CD4-positive, alpha-beta T cell treated with Interferon gamma for 1 hour (primary cell): ENCODE measurements at regions not wholly inside any gene's neighbourhood (a gene's known extent, or its start where the extent isn't known, plus 50 kb on each side); places are given as distances from the start of the nearest gene placed in this dataset.
"Not testable (repeated sequence)": the region's sequence is repeated elsewhere in the genome, so short reads cannot be mapped to it uniquely, and the experiment has no call there.

ENCODE experiments used
- DNase-seq: peaks from one replicate; pipeline ENCODE4 v3.0.0-alpha.2; 2020

- DNase-seq = no peak
These were observed 95.6 kb downstream of the RRAGB start for GRCh38 chrX:55813150-55813549.

- DNase-seq = no peak
These were observed 98.0 kb downstream of the RRAGB start for GRCh38 chrX:55815546-55815945.

- DNase-seq = no peak
These were observed 98.5 kb downstream of the RRAGB start for GRCh38 chrX:55816023-55816422.

GRCh38 chrX:55818673-55819375, 101.3 kb downstream of the RRAGB start:
- no peak for DNase-seq

DNA sequence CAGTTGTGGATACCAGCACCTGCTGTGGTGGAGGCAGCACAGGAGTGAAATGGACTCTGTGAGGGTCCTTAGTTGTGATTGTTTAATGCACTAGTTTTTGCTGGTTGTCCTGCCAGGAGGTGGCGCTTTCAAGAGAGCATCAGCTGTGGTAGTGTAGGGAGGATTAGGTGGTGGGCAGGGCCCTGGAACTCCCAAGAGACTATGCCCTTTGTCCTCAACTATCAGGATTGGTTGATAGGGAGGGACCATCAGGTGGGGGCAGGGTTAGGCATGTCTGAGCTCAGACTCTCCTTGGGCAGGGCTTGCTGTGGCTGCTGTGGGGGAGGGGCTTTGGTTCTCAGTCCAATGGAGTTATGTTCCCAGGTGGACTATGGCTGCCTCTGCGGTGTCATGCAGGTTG, 121.9 kb downstream of the RRAGB start:
- DNase-seq = no peak

DNA sequence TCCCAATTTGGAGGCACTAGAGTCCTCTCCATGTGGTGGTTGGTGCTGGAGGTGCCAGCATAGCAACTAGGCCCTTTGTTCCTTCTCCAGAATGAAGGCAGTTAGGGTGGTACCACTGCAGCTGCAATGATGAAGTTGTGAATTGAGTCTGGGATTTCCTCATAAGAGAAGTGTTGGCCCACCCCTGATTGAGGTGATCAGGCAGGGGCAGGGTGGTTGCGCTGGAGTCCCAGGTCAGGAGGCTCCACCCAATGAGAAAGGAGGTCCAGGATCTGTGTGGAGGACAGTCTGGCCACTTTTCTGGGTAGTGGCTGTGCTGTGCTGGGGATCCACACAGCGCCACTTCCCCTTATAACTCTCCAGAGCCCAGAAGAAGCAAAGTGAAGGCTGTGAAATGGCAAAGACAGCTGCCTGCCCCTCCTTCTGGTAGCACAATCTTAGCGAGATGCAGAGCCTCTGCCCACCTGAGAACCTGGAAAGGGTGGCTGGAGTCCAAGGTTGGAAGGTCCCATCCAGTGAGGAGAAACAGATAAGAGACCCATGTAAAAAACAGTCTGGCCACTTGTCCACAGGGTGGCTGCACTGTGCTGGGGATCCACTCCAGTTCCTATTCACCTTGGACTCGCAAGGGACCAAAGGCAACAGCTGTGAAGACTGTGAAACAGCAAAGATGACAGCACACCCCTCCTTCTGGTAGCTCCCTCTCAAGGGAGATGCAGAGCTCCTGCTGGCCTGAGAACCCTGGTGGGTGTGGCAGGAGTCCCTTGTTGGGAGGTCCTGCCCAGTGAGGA, 124.6 kb downstream of the RRAGB start:
- DNase-seq = no peak

- not testable (repeated sequence) for DNase-seq
These were observed 149.2 kb downstream of the RRAGB start for GRCh38 chrX:55866779-55867178.

DNA sequence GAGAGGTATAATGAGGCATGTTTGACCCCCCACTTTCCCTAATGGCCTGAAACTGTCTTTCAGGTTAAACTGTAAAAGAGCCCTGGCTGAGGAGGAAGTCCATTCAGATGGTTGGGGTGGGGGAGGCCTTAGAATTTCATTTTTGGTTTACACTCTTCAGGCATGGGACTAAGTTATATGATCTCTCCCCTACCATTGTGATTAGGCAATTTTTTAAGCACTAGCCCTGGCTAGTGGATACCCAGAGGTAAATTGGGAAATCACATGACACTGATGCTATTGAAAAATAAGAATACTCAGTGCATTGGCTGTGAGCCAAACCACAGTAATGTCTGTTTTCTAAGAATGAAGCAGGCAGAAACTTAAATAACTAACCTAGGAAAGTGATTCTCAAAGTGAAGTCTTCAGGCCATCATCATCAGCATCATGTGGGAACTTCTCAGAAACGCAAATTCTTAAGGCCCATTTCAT, 149.7 kb downstream of the RRAGB start:
- no peak for DNase-seq

DNA sequence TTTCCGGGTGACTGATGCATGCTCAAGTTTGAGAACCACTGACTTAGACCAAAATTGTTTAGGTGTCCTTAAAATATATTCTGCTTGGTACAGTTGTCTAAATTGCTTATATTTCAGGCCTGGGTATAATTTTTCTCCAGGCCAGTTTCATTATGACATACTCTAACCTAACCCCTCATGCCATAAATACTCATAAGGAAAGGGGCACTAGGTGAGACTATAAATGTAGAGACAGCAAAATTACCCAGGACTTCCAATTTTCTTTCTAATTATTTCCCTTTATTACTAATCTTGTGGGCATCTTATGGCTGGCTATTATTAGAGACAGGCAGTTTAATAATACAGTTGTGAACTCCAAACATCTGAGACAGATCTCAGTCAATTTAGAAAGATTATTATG, 150.2 kb downstream of the RRAGB start:
- DNase-seq = no peak

DNA sequence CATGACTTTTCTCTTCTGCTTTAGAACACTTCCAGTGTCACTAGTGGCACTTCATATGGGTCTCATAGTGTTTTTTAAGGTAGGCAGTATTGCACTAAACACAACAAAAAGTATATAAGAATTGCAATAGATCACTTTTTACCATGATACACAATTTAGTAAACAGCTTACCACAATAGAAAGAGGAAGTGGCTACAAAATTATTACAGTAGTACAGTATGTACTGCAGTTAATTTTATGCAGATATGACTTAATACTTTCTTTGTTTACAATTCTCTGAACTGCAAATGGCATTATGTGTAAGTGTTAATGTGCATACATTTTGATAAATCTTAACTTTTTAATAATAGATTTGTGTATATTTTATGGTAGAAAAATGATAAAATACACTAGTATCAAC, 157.3 kb downstream of the RRAGB start:
- no peak for DNase-seq

- DNase-seq = not testable (repeated sequence)
These were observed 166.0 kb downstream of the RRAGB start for GRCh38 chrX:55883541-55883940.

DNA sequence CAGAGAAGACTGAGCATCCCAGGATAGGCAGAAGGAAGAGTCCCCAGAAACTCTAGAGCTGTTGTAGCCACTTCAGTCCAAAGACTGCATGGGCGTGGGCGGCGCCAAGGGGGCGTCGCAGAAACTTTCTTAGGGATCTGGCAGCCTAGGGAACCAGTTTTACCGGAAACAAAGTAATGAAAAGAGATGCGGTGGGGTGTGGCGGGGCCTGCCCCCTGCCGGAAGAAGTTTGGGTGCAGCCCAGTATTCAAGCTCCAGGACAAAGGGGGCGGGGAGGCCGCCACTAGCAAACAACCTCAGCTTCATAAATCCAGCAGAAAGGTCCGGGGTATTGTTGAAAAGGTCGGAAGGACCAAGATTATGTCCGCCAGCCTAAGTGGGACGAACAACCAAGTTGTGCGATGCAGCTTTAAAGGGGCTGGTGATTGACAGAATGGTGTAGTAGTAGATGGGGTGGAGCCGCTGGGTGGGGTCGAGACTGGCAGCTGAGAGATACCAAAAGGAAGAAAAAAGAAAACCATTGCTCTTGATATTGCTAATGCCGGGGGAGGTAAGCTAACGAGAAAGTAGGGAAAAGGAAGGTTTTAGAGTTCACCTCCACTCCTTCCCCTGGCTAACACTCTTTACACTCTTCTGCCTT, 190.5 kb downstream of the RRAGB start:
- peak; percentile 42 for DNase-seq

DNA sequence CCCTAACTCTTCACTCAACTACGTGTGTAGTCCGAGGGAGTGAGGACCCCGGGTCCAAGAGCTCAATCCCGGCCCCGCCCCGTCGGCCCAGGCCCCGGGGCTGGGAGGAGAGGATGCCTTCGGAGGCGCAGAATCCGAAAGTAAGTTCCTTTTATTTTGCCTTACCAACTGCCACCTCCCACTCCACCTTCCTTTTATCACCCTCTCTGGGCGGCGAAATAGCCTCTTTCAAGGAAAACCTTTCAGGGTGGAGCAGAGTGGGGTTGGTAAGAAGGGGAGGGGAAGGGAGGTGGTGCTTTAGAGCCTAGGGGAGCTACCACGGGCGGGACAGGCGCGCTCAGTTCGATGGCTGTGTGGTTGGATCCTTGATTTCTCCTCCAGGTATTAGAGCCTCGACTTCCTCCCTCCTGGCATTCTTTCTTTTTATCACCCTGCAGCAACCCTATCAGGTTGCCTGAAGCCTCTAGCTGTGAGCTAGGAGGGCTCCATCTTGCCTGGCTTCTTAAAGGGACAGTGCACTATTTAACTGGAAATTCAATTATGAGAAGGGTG, 191.2 kb downstream of the RRAGB start:
- DNase-seq = no peak

DNA sequence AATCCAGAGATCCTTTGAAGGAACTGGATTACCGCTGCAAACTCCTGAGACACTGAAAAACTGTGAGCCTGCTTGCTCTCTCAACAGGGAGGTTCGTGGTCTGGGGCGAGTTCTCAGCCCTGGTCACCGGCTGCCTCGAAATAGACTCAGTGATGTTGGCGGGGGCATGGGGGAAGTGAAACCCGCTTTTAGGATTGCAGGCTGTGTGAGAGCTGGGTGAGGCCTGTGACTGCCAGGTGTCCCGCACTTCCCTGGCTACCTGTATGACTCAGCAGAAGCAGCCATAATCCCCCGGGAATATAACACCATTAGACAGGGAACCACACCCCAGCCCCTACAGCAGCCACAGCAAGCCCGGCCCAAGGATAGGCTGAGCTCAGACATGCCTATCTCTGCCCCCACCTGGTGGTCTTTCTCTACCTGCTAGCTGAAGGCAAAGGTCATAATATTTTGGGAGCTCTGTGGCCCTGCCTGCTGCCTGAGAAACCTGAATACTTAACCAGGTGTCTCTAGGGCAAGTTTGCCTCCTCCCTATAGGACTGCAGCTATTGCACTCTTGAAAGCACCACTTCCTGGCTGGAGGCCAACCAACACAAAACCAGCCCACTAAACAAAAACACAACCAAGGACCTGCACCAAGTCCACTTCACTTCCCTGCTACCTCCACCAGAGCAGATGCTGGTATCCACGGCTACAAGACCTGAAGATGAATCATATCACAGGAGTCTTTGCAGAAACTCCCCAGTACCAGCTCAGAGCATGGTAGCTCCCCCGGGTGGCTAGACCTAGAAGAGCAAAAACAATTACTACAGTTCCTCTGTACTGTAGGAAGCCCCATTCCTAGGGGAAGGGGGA, 202.0 kb downstream of the RRAGB start:
- DNase-seq = peak; percentile 50

- DNase-seq = no peak
These were observed 207.0 kb downstream of the RRAGB start for GRCh38 chrX:55924574-55924973.

GRCh38 chrX:55928529-55928928, 211.0 kb downstream of the RRAGB start:
- DNase-seq = not testable (repeated sequence)
